ENCODE measurements at regions not wholly inside any gene's neighbourhood (a gene's known extent, or its start where the extent isn't known, plus 50 kb on each side); places are given as distances from the start of the nearest gene placed in this dataset.
"Not testable (repeated sequence)": the region's sequence is repeated elsewhere in the genome, so short reads cannot be mapped to it uniquely, and the experiment has no call there.

- DNase-seq, result no peak
- in situ Hi-C loops (cut with HindIII; ENCODE audit: low pct_ligation_motif_present, low pct_unique_long_range_greater_than_20kb, low sequenced_read_pairs), result no loop called here
Measured at GRCh38 chr1:219744652-219745469, 132.0 kb upstream of the ZC3H11B start.

GRCh38 chr1:219741011-219741970 is 128.4 kb upstream of the ZC3H11B start:
- no peak for DNase-seq
- in situ Hi-C loops (cut with HindIII; ENCODE audit: low pct_ligation_motif_present, low pct_unique_long_range_greater_than_20kb, low sequenced_read_pairs), result no loop called here

GRCh38 chr1:219733511-219734174 is 120.7 kb upstream of the ZC3H11B start:
- in situ Hi-C loops (cut with HindIII; ENCODE audit: low pct_ligation_motif_present, low pct_unique_long_range_greater_than_20kb, low sequenced_read_pairs), result no loop called here
- no peak for DNase-seq

GRCh38 chr1:219732814-219733491 is 120.0 kb upstream of the ZC3H11B start:
- in situ Hi-C loops (cut with HindIII; ENCODE audit: low pct_ligation_motif_present, low pct_unique_long_range_greater_than_20kb, low sequenced_read_pairs), result no loop called here
- no peak for DNase-seq

GRCh38 chr1:219731771-219732170 is 118.9 kb upstream of the ZC3H11B start:
- DNase-seq, result no peak
- in situ Hi-C loops (cut with HindIII; ENCODE audit: low pct_ligation_motif_present, low pct_unique_long_range_greater_than_20kb, low sequenced_read_pairs), result no loop called here

GRCh38 chr1:219726480-219727272 is 113.8 kb upstream of the ZC3H11B start:
- in situ Hi-C loops (cut with HindIII; ENCODE audit: low pct_ligation_motif_present, low pct_unique_long_range_greater_than_20kb, low sequenced_read_pairs), result no loop called here
- no peak for DNase-seq

GRCh38 chr1:219724440-219724839 is 111.5 kb upstream of the ZC3H11B start:
- DNase-seq, result no peak
- in situ Hi-C loops (cut with HindIII; ENCODE audit: low pct_ligation_motif_present, low pct_unique_long_range_greater_than_20kb, low sequenced_read_pairs), result no loop called here

GRCh38 chr1:219717536-219717935 is 104.6 kb upstream of the ZC3H11B start:
- in situ Hi-C loops (cut with HindIII; ENCODE audit: low pct_ligation_motif_present, low pct_unique_long_range_greater_than_20kb, low sequenced_read_pairs), result no loop called here
- no peak for DNase-seq

GRCh38 chr1:219716611-219717114 is 103.8 kb upstream of the ZC3H11B start:
- in situ Hi-C loops (cut with HindIII; ENCODE audit: low pct_ligation_motif_present, low pct_unique_long_range_greater_than_20kb, low sequenced_read_pairs), result no loop called here
- DNase-seq, result no peak

- DNase-seq, result no peak
- in situ Hi-C loops (cut with HindIII; ENCODE audit: low pct_ligation_motif_present, low pct_unique_long_range_greater_than_20kb, low sequenced_read_pairs), result no loop called here
Measured at GRCh38 chr1:219713981-219714381, 101.1 kb upstream of the ZC3H11B start.

- DNase-seq, result no peak
- in situ Hi-C loops (cut with HindIII; ENCODE audit: low pct_ligation_motif_present, low pct_unique_long_range_greater_than_20kb, low sequenced_read_pairs), result no loop called here
Measured at GRCh38 chr1:219712506-219712905, 99.6 kb upstream of the ZC3H11B start.

GRCh38 chr1:219710529-219711194 is 97.8 kb upstream of the ZC3H11B start:
- in situ Hi-C loops (cut with HindIII; ENCODE audit: low pct_ligation_motif_present, low pct_unique_long_range_greater_than_20kb, low sequenced_read_pairs), result no loop called here
- no peak for DNase-seq

GRCh38 chr1:219708919-219709543 is 96.1 kb upstream of the ZC3H11B start:
- in situ Hi-C loops (cut with HindIII; ENCODE audit: low pct_ligation_motif_present, low pct_unique_long_range_greater_than_20kb, low sequenced_read_pairs), result no loop called here
- DNase-seq, result no peak

GRCh38 chr1:219707885-219708284 is 95.0 kb upstream of the ZC3H11B start:
- in situ Hi-C loops (cut with HindIII; ENCODE audit: low pct_ligation_motif_present, low pct_unique_long_range_greater_than_20kb, low sequenced_read_pairs); DNase-seq: not testable (repeated sequence)

- in situ Hi-C loops (cut with HindIII; ENCODE audit: low pct_ligation_motif_present, low pct_unique_long_range_greater_than_20kb, low sequenced_read_pairs), result not testable (repeated sequence)
Measured at GRCh38 chr1:219704331-219704730, 91.4 kb upstream of the ZC3H11B start.

GRCh38 chr1:219703368-219703639 is 90.4 kb upstream of the ZC3H11B start:
- no peak for DNase-seq
- in situ Hi-C loops (cut with HindIII; ENCODE audit: low pct_ligation_motif_present, low pct_unique_long_range_greater_than_20kb, low sequenced_read_pairs), result no loop called here

More at GRCh38 chr1:219704331-219704730, 91.4 kb upstream of the ZC3H11B start:
- not testable (repeated sequence) for DNase-seq

- in situ Hi-C loops (cut with HindIII; ENCODE audit: low pct_ligation_motif_present, low pct_unique_long_range_greater_than_20kb, low sequenced_read_pairs), result no loop called here
- DNase-seq, result no peak
Measured at GRCh38 chr1:219701476-219701875, 88.6 kb upstream of the ZC3H11B start.
